Adrenal gland (tissue), 9 donors: ENCODE measurements at regions not wholly inside any gene's neighbourhood (a gene's known extent, or its start where the extent isn't known, plus 50 kb on each side); places are given as distances from the start of the nearest gene placed in this dataset.

Experiments
- DNase-seq, 7 donors: peaks; one replicate each; pipeline ENCODE4 v3.0.0-alpha.2; 2019 to 2020
- H3K27ac ChIP-seq, 5 donors: fragments of 200-600 bp; sonication (generic) in 4 of 5; 1 replicate in 3 of 5; 2 replicates in 2 of 5; pipeline versions ENCODE4 v1.5.1 to v1.8.0; 2016 to 2020; ENCODE audit warnings: mild to moderate bottlenecking in 1 of 5
- H3K27me3 ChIP-seq: fragments of 200-600 bp; 2 replicates; pipeline ENCODE4 v1.8.0; 2021
- H3K36me3 ChIP-seq, 2 donors: fragments of 200-600 bp; replicated peaks in 1 of 2; 1 replicate in 1 of 2; 2 replicates in 1 of 2; pipeline versions ENCODE4 v1.5.1 to v1.8.0; 2018 to 2022
- H3K4me1 ChIP-seq, 2 donors: fragments of 200-600 bp; replicated peaks in 1 of 2; 1 replicate in 1 of 2; 2 replicates in 1 of 2; pipeline versions ENCODE4 v1.5.1 to v1.8.0; 2018 to 2021
- H3K4me3 ChIP-seq, 4 donors: fragments of 200-600 bp; sonication (generic) in 3 of 4; one replicate each; pipeline ENCODE4 v1.5.1; 2016 to 2018
- H3K9me3 ChIP-seq, 3 donors: fragments of 200-600 bp; sonication (generic) in 1 of 3; replicated peaks in 1 of 3; 1 replicate in 2 of 3; 2 replicates in 1 of 3; pipeline versions ENCODE4 v1.5.1 to v1.8.0; 2016 to 2021
- POLR2A ChIP-seq, 2 donors: fragments of 450-650 bp; IDR thresholded peaks; one replicate each; pipeline ENCODE4 v1.6.1; 2017; ENCODE audit warnings: antibody characterized with exemption in 2 of 2, mild to moderate bottlenecking in 2 of 2, moderate library complexity in 1 of 2
- WGBS, 4 donors: extraction: QIAGEN DNeasy Blood & Tissue Kit in 2 of 4; methylation state at CpG; one replicate each; pipeline versions ENCODE4 v1.1.5 to v1.1.7; 2013 to 2017; 5-methylcytosine and 5-hydroxymethylcytosine counted together
- intact Hi-C, 2 donors: fragments of 100-400 bp; cut with DNase I; formaldehyde crosslinking; loops; one replicate each; pipeline versions ENCODE4 v1.14.1 to v1.15.0; 2022 to 2023
- TF ChIP-seq, protein P1 (sequence below), 6 experiments: fragments of 450-650 bp in 4 of 6; fragments of 200-600 bp in 2 of 6; sonication (generic) in 1 of 6; IDR thresholded peaks; 1 replicate in 5 of 6; 2 replicates in 1 of 6; pipeline versions ENCODE4 v1.5.1 to v1.8.0; 2016 to 2021; ENCODE audit warnings: antibody characterized with exemption in 6 of 6, mild to moderate bottlenecking in 2 of 6, moderate library complexity in 1 of 6
- donor health status: healthy with polysubstance abuse.
- donor health status: Bipolar disorder and iron deficiency.
- donor health status: DM: yes; HTN: yes; CAD: no.
- donor health status: DM: no; HTN: no; CAD: no.
- donor health status: DM: no; HTN: no; CAD: no.

DNA sequence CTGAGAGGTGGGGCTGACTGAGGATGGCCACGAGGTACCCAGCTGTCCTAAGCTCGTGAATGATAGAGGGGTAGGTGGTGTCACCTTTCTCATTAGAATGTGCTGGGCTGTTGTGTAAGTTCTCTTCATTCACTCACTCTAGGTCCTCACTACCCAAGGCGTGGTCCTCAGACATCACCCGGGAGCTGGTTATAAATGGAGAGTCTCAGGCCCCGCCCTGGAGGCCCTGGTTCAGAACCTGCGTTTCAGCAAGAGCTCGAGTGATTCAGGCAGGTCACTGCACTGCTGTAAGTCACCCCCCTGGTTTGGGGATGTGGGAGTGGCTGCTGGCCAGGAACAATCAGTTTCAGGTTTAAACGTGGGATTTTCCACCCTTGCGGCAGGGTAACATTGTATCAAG lies 139.8 kb downstream of the FOXL1 start:
- Histone ChIP-seq H3K4me1 (no peaks in the 10 kb centered on the region), H3K9me3 (no peaks in the 10 kb centered on the region), H3K4me3 (no peak overlapping the region), H3K27me3 (peaks cover 4% of the 10 kb centered on the region), H3K36me3 (no peaks in the 10 kb centered on the region), H3K27ac (no peak overlapping the region)
- no peak for DNase-seq
- 24 to 41% (median 32%) methylated on average over 4 to 9 of the region's 9 CpGs for WGBS, 4 donors
- intact Hi-C loops: no loop called here
- TF ChIP-seq, protein P1, sequence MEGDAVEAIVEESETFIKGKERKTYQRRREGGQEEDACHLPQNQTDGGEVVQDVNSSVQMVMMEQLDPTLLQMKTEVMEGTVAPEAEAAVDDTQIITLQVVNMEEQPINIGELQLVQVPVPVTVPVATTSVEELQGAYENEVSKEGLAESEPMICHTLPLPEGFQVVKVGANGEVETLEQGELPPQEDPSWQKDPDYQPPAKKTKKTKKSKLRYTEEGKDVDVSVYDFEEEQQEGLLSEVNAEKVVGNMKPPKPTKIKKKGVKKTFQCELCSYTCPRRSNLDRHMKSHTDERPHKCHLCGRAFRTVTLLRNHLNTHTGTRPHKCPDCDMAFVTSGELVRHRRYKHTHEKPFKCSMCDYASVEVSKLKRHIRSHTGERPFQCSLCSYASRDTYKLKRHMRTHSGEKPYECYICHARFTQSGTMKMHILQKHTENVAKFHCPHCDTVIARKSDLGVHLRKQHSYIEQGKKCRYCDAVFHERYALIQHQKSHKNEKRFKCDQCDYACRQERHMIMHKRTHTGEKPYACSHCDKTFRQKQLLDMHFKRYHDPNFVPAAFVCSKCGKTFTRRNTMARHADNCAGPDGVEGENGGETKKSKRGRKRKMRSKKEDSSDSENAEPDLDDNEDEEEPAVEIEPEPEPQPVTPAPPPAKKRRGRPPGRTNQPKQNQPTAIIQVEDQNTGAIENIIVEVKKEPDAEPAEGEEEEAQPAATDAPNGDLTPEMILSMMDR (IDR thresholded peaks at IDR 0.05): no peak
- TF ChIP-seq POLR2A (IDR thresholded peaks at IDR 0.05): no peak

DNA sequence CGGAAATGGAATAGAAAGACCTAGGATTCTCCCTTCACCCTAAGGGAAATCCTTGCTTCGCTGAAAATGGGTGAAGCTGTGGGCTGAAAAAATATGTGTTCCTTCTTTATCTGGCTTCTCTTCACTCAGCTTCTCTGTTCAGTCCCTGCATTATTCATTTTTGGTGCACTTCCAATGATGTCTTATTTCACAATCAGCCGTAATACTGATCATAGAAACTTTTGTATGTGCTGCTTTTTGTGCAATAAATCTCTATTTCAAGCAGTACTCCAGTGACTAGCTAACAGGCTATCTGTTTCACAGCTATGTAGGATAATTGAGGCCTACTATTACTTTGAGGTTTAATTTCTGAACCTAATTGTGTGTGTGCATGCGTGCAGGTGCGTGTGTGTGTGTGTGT lies 144.6 kb downstream of the FOXL1 start:
- no peak for DNase-seq
- 52 to 88% (median 73%) methylated on average over 5 of the region's 5 CpGs for WGBS, 4 donors
- Histone ChIP-seq H3K27ac (no peak overlapping the region), H3K27me3 (peaks cover 4% of the 10 kb centered on the region), H3K9me3 (no peaks in the 10 kb centered on the region), H3K36me3 (no peaks in the 10 kb centered on the region), H3K4me1 (no peaks in the 10 kb centered on the region), H3K4me3 (no peak overlapping the region)
- intact Hi-C loops: no loop called here
- TF ChIP-seq, protein P1 (IDR thresholded peaks at IDR 0.05): no peak
- TF ChIP-seq POLR2A (IDR thresholded peaks at IDR 0.05): no peak

DNA sequence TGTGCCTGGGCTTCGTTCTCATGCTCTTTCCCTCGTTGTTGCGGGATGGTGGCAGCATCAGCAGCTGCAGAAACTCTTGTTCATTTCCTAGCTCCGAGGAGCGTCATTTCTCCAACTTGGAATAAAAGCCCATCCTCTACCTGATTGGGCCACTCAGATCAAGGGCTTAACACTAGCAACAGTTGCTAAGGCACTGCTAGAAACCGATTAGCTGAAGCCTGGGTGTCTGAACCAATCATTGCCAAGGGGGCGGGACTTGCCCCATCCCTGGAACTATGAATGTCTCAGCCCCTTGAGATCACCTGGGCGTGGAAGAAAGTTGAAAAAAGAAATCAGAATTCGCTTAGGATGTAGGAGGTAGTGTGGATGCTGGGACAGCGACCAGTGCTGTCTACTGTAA lies 145.3 kb downstream of the FOXL1 start:
- Histone ChIP-seq H3K9me3 (no peaks in the 10 kb centered on the region), H3K36me3 (no peaks in the 10 kb centered on the region), H3K27ac (no peak overlapping the region), H3K4me1 (no peaks in the 10 kb centered on the region), H3K4me3 (no peak overlapping the region), H3K27me3 (peaks cover 3% of the 10 kb centered on the region)
- TF ChIP-seq, protein P1 (IDR thresholded peaks at IDR 0.05): no peak
- TF ChIP-seq POLR2A (IDR thresholded peaks at IDR 0.05): no peak
- intact Hi-C loops: no loop called here
- DNase-seq: no peak
- WGBS, 4 donors: 68 to 73% (median 71%) methylated on average over 10 of the region's 10 CpGs

DNA sequence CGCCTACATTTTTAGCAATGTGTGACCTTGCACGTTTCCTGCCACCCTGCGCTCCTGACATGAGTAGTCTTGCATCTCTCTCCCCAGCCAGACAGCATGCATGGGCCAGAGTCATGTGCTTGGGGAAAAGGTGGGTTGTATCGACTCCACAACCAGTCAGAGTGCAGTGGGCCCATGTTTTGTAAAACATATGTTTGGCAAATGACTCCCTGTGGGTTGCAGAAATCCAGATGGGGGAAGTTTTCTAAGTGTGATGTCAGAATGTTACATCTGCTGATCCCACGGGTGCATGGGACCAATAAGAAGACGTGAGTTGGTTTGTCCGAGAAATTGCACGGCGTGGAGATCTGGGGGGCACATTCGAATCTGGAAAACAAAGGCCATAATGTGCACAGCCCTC lies 147.1 kb downstream of the FOXL1 start:
- TF ChIP-seq, protein P1 (IDR thresholded peaks at IDR 0.05): no peak
- no peak for TF ChIP-seq POLR2A (IDR thresholded peaks at IDR 0.05)
- Histone ChIP-seq H3K4me3 (no peak overlapping the region), H3K9me3 (no peaks in the 10 kb centered on the region), H3K36me3 (no peaks in the 10 kb centered on the region), H3K4me1 (no peaks in the 10 kb centered on the region), H3K27ac (no peak overlapping the region), H3K27me3 (peaks cover 4% of the 10 kb centered on the region)
- no peak for DNase-seq
- intact Hi-C loops: no loop called here
- 67 to 79% (median 77%) methylated on average over 10 of the region's 10 CpGs for WGBS, 4 donors
